ENCODE measurements at regions not wholly inside any gene's neighbourhood (a gene's known extent, or its start where the extent isn't known, plus 50 kb on each side); places are given as distances from the start of the nearest gene placed in this dataset.

GRCh38 chr7:22944022-22944421, 69.9 kb downstream of the HYCC1 start:
- TF ChIP-seq CHD4 (IDR thresholded peaks at IDR 0.05; ENCODE audit: borderline replicate concordance) (no peak), POLR2A (IDR thresholded peaks at IDR 0.05; ENCODE audit: low read length) (no peak), CTCF (IDR thresholded peaks at IDR 0.05) (no peak), RFX5 (IDR thresholded peaks at IDR 0.05) (no peak), POLR2AphosphoS2 (conservative IDR thresholded peaks at IDR 0.05; ENCODE audit: low read length) (no peak), EP300 (IDR thresholded peaks at IDR 0.05) (no peak), TP53 (CRISPR knock-in tag; IDR thresholded peaks at IDR 0.05) (no peak), CBX8 (IDR thresholded peaks at IDR 0.05) (no peak), RNF2 (IDR thresholded peaks at IDR 0.05; ENCODE audit: borderline replicate concordance, low read depth) (no peak), RARB (CRISPR knock-in tag; IDR thresholded peaks at IDR 0.05) (no peak), MAFK (IDR thresholded peaks at IDR 0.05; ENCODE audit: partially characterized antibody) (no peak), CEBPB (IDR thresholded peaks at IDR 0.05) (no peak), SMC3 (IDR thresholded peaks at IDR 0.05) (no peak), SREBF2 (IDR thresholded peaks at IDR 0.05) (no peak)
